ENCODE measurements at regions not wholly inside any gene's neighbourhood (a gene's known extent, or its start where the extent isn't known, plus 50 kb on each side); places are given as distances from the start of the nearest gene placed in this dataset.

DNA sequence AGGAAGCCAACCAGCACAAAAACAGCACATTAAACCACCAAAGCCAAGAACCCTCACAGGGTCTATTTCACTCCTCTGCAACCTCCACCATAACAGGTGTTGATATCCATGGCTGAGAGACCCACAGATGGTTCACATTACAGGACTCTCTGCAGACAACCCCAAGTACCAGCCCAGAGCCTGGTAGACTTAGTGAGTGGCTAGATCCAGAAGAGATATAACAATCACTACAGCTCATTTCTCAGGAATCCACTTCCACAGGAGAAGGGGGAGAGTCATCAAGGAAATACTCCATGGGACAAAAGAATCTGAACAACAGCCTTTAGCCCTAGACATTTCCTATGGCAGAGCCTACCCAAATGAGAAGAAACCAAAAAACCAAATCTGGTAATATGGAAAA, 168.1 kb upstream of the CD96 start:
- Histone ChIP-seq H3K79me2 (ENCODE audit: insufficient read depth, low read length) (no peaks in the 10 kb centered on the region), H2BK12ac (ENCODE audit: insufficient read length, low read depth, low read length) (no peak overlapping the region), H4K20me1 (ENCODE audit: control insufficient read depth, insufficient read depth, insufficient read length) (no peaks in the 10 kb centered on the region), H2BK120ac (ENCODE audit: low read depth, low read length, poor library complexity, severe bottlenecking) (no peak overlapping the region), H3K4me2 (ENCODE audit: insufficient read depth, insufficient read length, low read length) (no peak overlapping the region), H3K23me2 (ENCODE audit: insufficient read length, low read depth, low read length, poor library complexity, severe bottlenecking) (no peaks in the 10 kb centered on the region), H2BK20ac (ENCODE audit: low read depth, low read length, poor library complexity, severe bottlenecking) (no peak overlapping the region), H3T11ph (ENCODE audit: low read length) (no peak overlapping the region), H3K27me3 (ENCODE audit: insufficient read depth, low read length) (no peaks in the 10 kb centered on the region), H3K79me1 (ENCODE audit: insufficient read depth, low read depth, low read length, poor library complexity, severe bottlenecking) (no peaks in the 10 kb centered on the region), H3K23ac (ENCODE audit: insufficient read length, low read depth, low read length) (no peak overlapping the region), H2AK5ac (ENCODE audit: insufficient read length, low read length) (no peak overlapping the region), H4K5ac (ENCODE audit: insufficient read length, low read depth, low read length) (no peak overlapping the region), H3K14ac (ENCODE audit: insufficient read depth, low read length) (no peak overlapping the region), H3K9me3 (ENCODE audit: control insufficient read depth, low read depth, low read length) (no peaks in the 10 kb centered on the region), H4K8ac (replicated peaks; ENCODE audit: insufficient read length, low read depth, low read length) (no peak overlapping the region), H3K4me1 (ENCODE audit: insufficient read depth, low read length) (no peaks in the 10 kb centered on the region), H2AFZ (ENCODE audit: low read length) (no peak overlapping the region), H3K56ac (ENCODE audit: insufficient read length, low read depth, low read length) (no peak overlapping the region), H3K9ac (ENCODE audit: extremely low read depth, insufficient read length, low read length) (no peak overlapping the region), H3K27ac (ENCODE audit: insufficient read length, low read depth, low read length) (no peak overlapping the region), H2BK15ac (ENCODE audit: low read depth, low read length) (no peak overlapping the region), H3K4ac (ENCODE audit: low read depth, low read length) (no peak overlapping the region), H3K18ac (ENCODE audit: insufficient read length, low read depth, low read length) (no peak overlapping the region), H4K91ac (ENCODE audit: insufficient read length, low read depth, low read length) (no peak overlapping the region), H2BK5ac (ENCODE audit: insufficient read length, low read length) (no peak overlapping the region)
- H3K4me3 Mint-ChIP-seq = no peak overlapping the region
- H3K27ac Mint-ChIP-seq = peak overlapping the region in 1 of 3 experiments; percentile 70; a peak in 1 of 7 replicates
- H3K4me1 Mint-ChIP-seq = peaks cover 0 to 3% of the 10 kb centered on the region in 2 experiments; a peak in 2 of 4 replicates
- DNase-seq = no peak
- TF ChIP-seq, protein P1, sequence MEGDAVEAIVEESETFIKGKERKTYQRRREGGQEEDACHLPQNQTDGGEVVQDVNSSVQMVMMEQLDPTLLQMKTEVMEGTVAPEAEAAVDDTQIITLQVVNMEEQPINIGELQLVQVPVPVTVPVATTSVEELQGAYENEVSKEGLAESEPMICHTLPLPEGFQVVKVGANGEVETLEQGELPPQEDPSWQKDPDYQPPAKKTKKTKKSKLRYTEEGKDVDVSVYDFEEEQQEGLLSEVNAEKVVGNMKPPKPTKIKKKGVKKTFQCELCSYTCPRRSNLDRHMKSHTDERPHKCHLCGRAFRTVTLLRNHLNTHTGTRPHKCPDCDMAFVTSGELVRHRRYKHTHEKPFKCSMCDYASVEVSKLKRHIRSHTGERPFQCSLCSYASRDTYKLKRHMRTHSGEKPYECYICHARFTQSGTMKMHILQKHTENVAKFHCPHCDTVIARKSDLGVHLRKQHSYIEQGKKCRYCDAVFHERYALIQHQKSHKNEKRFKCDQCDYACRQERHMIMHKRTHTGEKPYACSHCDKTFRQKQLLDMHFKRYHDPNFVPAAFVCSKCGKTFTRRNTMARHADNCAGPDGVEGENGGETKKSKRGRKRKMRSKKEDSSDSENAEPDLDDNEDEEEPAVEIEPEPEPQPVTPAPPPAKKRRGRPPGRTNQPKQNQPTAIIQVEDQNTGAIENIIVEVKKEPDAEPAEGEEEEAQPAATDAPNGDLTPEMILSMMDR (conservative IDR thresholded peaks at IDR 0.05) = no peak
- no peaks in the 10 kb centered on the region for H3K27me3 Mint-ChIP-seq (ENCODE audit: low read depth)
- H3K9me3 Mint-ChIP-seq = peaks cover 41 to 55% of the 10 kb centered on the region in 2 experiments
- H3K36me3 Mint-ChIP-seq (ENCODE audit: insufficient read depth in 1 of 3, low read depth in 3 of 3) = peaks cover 22 to 35% (median 28%) of the 10 kb centered on the region in 3 experiments
